OCI-LY1 (cell line): ENCODE measurements at regions not wholly inside any gene's neighbourhood (a gene's known extent, or its start where the extent isn't known, plus 50 kb on each side); places are given as distances from the start of the nearest gene placed in this dataset.

Source experiments
- H2AFZ ChIP-seq: fragments of 200-600 bp; sonication (generic), shearing (Covaris generic); 2 replicates; pipeline ENCODE4 v1.6.0; 2014; ENCODE audit warnings: antibody characterized with exemption, mild to moderate bottlenecking, low read length
- H3F3A ChIP-seq: fragments of 200-600 bp; sonication (generic), shearing (Covaris generic); 2 replicates; pipeline ENCODE4 v1.6.0; 2014; ENCODE audit warnings: mild to moderate bottlenecking, antibody characterized with exemption, low read length, moderate library complexity; ENCODE audit not compliant: insufficient read depth
- H3K27ac ChIP-seq: fragments of 200-600 bp; sonication (generic); 2 replicates; pipeline ENCODE4 v1.5.1; 2014; ENCODE audit warnings: low read length, mixed run types, mild to moderate bottlenecking, low read depth; ENCODE audit not compliant: poor library complexity, severe bottlenecking
- H3K27me3 ChIP-seq: fragments of 200-600 bp; sonication (generic); 2 replicates; pipeline ENCODE4 v1.6.0; 2014; ENCODE audit warnings: antibody characterized with exemption, mild to moderate bottlenecking, low read length, moderate library complexity; ENCODE audit not compliant: insufficient read depth
- H3K36me3 ChIP-seq: fragments of 200-600 bp; sonication (generic); 2 replicates; pipeline ENCODE4 v1.6.1; 2014; ENCODE audit warnings: mild to moderate bottlenecking, antibody characterized with exemption, low read length, moderate library complexity, mixed read lengths; ENCODE audit not compliant: insufficient read depth
- H3K4me1 ChIP-seq: fragments of 200-600 bp; sonication (generic); 2 replicates; pipeline ENCODE4 v1.5.1; 2014; ENCODE audit warnings: mild to moderate bottlenecking, low read length, moderate library complexity; ENCODE audit not compliant: insufficient read depth, severe bottlenecking
- H3K4me2 ChIP-seq: fragments of 200-600 bp; sonication (generic), shearing (Covaris generic); 2 replicates; pipeline ENCODE4 v1.6.1; 2014; ENCODE audit warnings: low read length
- H3K4me3 ChIP-seq: fragments of 200-600 bp; sonication (generic); 2 replicates; pipeline ENCODE4 v1.5.1; 2014; ENCODE audit warnings: low read length, low read depth, mild to moderate bottlenecking, mixed read lengths; ENCODE audit not compliant: poor library complexity, severe bottlenecking
- H3K79me2 ChIP-seq: fragments of 200-600 bp; shearing (Covaris generic); 2 replicates; pipeline ENCODE4 v1.6.1; 2016; ENCODE audit warnings: mixed run types, low read length, mixed read lengths; ENCODE audit not compliant: insufficient read depth
- H3K9ac ChIP-seq: fragments of 200-600 bp; sonication (generic), shearing (Covaris generic); 2 replicates; pipeline ENCODE4 v1.6.1; 2014; ENCODE audit warnings: mild to moderate bottlenecking, low read length, mixed read lengths
- H3K9me2 ChIP-seq: fragments of 200-600 bp; sonication (generic), shearing (Covaris generic); 2 replicates; pipeline ENCODE4 v1.6.1; 2014; ENCODE audit warnings: low read depth, mild to moderate bottlenecking, low read length, mixed read lengths
- H3K9me3 ChIP-seq: fragments of 200-600 bp; shearing (Covaris generic); 2 replicates; pipeline ENCODE4 v1.6.1; 2014; ENCODE audit warnings: low read length, mixed read lengths
- H4K20me1 ChIP-seq: fragments of 200-600 bp; sonication (generic), shearing (Covaris generic); 2 replicates; pipeline ENCODE4 v1.6.0; 2016; ENCODE audit warnings: mild to moderate bottlenecking, low read length; ENCODE audit not compliant: insufficient read depth
- EZH2 ChIP-seq: fragments of 200-600 bp; sonication (generic), shearing (Covaris generic); IDR thresholded peaks from 2 replicates; pipeline ENCODE4 v1.8.0; 2017; ENCODE audit warnings: borderline replicate concordance, mixed run types, mild to moderate bottlenecking, antibody characterized with exemption, low read length, moderate library complexity, mixed read lengths
- TF ChIP-seq, protein P1 (sequence below): fragments of 200-600 bp; sonication (generic), shearing (Covaris generic); IDR thresholded peaks from 2 replicates; pipeline ENCODE4 v1.5.1; 2017; ENCODE audit warnings: mild to moderate bottlenecking, antibody characterized with exemption, low read length, moderate library complexity, mixed read lengths

DNA sequence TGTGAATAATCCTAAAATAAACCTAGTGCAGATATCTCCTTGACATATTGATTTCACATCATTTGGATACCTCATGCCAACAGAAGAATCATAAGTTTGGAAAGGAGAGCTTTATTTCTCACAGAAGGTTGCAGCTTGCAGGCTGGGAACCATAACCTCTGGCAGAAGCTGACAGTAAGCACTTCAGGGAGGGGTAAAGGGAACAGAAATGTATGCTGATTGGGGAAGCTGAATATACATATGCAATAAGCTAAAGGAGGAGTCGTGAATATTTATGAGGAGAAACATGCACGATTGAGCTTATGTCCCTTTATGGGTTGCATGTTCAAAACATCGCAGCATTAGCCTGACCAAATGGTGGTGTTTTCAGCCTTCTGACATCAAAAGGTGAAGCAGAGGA is 814.5 kb downstream of the TBC1D22A start:
- Histone ChIP-seq H3F3A (no peaks in the 10 kb centered on the region), H3K9me3 (no peaks in the 10 kb centered on the region)

DNA sequence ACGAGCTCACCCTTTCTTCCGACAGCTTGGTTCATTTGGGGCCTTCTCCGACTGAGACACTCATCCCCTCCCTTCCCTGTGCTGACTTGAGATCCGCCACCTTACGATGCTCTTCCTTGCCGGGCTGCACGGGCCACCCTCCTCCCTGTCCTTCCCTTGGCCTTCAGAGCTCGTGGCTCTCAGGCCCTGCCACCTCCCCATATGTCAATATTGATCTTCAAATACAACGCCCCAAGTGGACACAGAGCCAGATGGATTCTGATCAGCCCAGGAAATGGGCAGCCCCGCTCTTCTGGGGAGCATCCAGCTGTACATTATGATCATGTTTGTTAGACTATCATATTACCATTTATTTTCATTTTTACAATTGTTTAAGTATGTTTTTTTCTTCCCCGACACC is 812.8 kb downstream of the TBC1D22A start:
- Histone ChIP-seq H3K27me3 (peaks cover 4% of the 10 kb centered on the region; the same call in 1 of the 2 replicates), H2AFZ (no peak overlapping the region), H3K9me3 (no peaks in the 10 kb centered on the region), H3K4me2 (no peak overlapping the region), H3K9ac (no peak overlapping the region), H3K27ac (no peak overlapping the region), H3F3A (no peaks in the 10 kb centered on the region), H3K4me3 (no peak overlapping the region), H3K36me3 (no peaks in the 10 kb centered on the region; the same call in 1 of the 2 replicates), H3K79me2 (no peaks in the 10 kb centered on the region), H3K4me1 (no peaks in the 10 kb centered on the region), H4K20me1 (no peaks in the 10 kb centered on the region), H3K9me2 (no peaks in the 10 kb centered on the region)
- no peak for TF ChIP-seq EZH2
- TF ChIP-seq, protein P1, sequence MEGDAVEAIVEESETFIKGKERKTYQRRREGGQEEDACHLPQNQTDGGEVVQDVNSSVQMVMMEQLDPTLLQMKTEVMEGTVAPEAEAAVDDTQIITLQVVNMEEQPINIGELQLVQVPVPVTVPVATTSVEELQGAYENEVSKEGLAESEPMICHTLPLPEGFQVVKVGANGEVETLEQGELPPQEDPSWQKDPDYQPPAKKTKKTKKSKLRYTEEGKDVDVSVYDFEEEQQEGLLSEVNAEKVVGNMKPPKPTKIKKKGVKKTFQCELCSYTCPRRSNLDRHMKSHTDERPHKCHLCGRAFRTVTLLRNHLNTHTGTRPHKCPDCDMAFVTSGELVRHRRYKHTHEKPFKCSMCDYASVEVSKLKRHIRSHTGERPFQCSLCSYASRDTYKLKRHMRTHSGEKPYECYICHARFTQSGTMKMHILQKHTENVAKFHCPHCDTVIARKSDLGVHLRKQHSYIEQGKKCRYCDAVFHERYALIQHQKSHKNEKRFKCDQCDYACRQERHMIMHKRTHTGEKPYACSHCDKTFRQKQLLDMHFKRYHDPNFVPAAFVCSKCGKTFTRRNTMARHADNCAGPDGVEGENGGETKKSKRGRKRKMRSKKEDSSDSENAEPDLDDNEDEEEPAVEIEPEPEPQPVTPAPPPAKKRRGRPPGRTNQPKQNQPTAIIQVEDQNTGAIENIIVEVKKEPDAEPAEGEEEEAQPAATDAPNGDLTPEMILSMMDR, result no peak

More for the DNA sequence above, 814.5 kb downstream of the TBC1D22A start:
- H3K36me3 ChIP-seq, result no peaks in the 10 kb centered on the region; the same call in 1 of the 2 replicates
- no peak overlapping the region for H2AFZ ChIP-seq
- H3K79me2 ChIP-seq, result no peaks in the 10 kb centered on the region
- H3K9ac ChIP-seq, result no peak overlapping the region
- no peak overlapping the region for H3K4me3 ChIP-seq
- no peak overlapping the region for H3K4me2 ChIP-seq
- H3K9me2 ChIP-seq, result no peaks in the 10 kb centered on the region
- peaks cover 4% of the 10 kb centered on the region; the same call in 1 of the 2 replicates for H3K27me3 ChIP-seq
- no peaks in the 10 kb centered on the region for H4K20me1 ChIP-seq
- H3K4me1 ChIP-seq, result no peaks in the 10 kb centered on the region
- H3K27ac ChIP-seq, result no peak overlapping the region
- TF ChIP-seq, protein P1, result no peak
- TF ChIP-seq EZH2, result no peak

DNA sequence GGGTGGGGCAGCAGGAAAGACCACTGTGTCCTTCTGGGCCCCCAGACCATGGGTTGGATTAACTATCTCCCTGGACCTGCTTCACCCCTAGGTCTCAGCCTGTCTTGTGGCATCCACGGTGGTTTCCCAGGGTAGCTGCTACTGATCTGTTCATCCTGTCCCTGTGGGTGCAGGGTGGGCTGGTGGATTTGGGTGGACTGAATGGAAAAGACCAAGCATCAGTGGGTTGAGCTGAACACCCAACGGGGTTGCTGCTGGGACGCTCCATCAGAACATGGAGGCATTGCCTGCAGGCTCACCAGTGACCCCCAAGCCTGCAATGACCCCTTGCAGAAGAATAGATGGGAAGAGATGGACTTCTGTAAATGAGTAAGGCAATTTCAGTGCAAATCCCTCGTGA is 812.1 kb downstream of the TBC1D22A start:
- Histone ChIP-seq H3K27me3 (peaks cover 4% of the 10 kb centered on the region; the same call in 1 of the 2 replicates), H3K9me3 (no peaks in the 10 kb centered on the region), H3K4me2 (no peak overlapping the region), H3K36me3 (no peaks in the 10 kb centered on the region; the same call in 1 of the 2 replicates), H3F3A (no peaks in the 10 kb centered on the region), H3K4me3 (no peak overlapping the region), H3K4me1 (no peaks in the 10 kb centered on the region), H3K27ac (no peak overlapping the region), H2AFZ (no peak overlapping the region), H4K20me1 (no peaks in the 10 kb centered on the region), H3K9me2 (no peaks in the 10 kb centered on the region), H3K79me2 (no peaks in the 10 kb centered on the region), H3K9ac (no peak overlapping the region)
- TF ChIP-seq, protein P1, result no peak
- no peak for TF ChIP-seq EZH2
